ENCODE measurements at regions not wholly inside any gene's neighbourhood (a gene's known extent, or its start where the extent isn't known, plus 50 kb on each side); places are given as distances from the start of the nearest gene placed in this dataset.

DNA sequence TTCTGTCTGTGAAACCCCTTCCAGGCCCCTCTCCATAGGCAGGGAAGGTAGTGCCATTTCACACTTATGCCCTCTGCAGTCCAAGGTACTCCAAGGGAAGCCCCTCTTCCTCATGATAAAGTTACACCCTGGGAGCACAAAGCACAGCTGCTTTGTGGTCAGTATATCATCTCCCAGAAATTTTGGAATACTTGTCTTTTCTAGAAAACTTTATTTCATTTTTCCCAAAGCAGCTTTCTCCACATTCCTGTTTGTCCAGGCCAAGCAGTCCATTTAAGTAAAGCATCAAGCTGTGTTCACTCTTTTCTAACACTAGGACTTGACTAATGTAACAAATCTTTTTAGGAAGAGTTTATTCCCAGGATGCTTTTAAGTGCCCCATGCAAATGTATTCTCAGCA, 371.8 kb upstream of the RGMB start:
- TF ChIP-seq EZH2 (IDR thresholded peaks at IDR 0.05): no peak
- TF ChIP-seq POLR2AphosphoS5 (IDR thresholded peaks at IDR 0.05; ENCODE audit: borderline replicate concordance, low read depth, low read length): no peak
- no peak for TF ChIP-seq FOXP2 (optimal IDR thresholded peaks at IDR 0.05; ENCODE audit: control extremely low read depth, extremely low read length, insufficient read depth)

Data from SK-N-MC (cell line).